ENCODE measurements at regions not wholly inside any gene's neighbourhood (a gene's known extent, or its start where the extent isn't known, plus 50 kb on each side); places are given as distances from the start of the nearest gene placed in this dataset.

DNA sequence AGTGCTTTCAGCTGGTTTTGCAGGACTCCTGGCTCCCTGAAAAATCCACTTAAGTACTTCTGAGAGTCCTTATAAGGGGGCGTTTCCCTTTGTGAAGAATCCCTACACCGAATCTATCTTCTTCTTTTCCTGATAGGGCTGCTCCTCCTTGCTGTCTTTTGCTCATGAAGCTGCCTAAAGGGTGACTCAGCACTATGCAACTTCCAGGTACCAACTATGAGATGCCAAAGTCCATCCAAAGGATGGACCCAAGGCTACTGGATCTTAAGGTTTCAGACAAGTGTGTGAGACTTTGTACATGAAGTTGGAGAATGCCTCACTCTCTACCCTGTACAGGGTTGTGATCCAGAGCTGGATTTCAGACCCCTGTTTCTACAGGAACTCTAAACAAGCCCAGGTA is 485.0 kb upstream of the FAT1 start:
- ChIA-PET CTCF (no interaction called here), POLR2A (no interaction called here)
- H3K9me3 Mint-ChIP-seq, result peaks cover 12% of the 10 kb centered on the region
- ATAC-seq (ENCODE audit: low read depth) (no peak), DNase-seq (no peak)
- H3K36me3 Mint-ChIP-seq (ENCODE audit: low read depth), result no peaks in the 10 kb centered on the region
- intact Hi-C loops (cut with micrococcal nuclease), result no loop called here
- TF ChIP-seq, protein P1, sequence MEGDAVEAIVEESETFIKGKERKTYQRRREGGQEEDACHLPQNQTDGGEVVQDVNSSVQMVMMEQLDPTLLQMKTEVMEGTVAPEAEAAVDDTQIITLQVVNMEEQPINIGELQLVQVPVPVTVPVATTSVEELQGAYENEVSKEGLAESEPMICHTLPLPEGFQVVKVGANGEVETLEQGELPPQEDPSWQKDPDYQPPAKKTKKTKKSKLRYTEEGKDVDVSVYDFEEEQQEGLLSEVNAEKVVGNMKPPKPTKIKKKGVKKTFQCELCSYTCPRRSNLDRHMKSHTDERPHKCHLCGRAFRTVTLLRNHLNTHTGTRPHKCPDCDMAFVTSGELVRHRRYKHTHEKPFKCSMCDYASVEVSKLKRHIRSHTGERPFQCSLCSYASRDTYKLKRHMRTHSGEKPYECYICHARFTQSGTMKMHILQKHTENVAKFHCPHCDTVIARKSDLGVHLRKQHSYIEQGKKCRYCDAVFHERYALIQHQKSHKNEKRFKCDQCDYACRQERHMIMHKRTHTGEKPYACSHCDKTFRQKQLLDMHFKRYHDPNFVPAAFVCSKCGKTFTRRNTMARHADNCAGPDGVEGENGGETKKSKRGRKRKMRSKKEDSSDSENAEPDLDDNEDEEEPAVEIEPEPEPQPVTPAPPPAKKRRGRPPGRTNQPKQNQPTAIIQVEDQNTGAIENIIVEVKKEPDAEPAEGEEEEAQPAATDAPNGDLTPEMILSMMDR (IDR thresholded peaks at IDR 0.05), result no peak
- no peaks in the 10 kb centered on the region for H3K27me3 Mint-ChIP-seq
- H3K4me1 Mint-ChIP-seq, result no peaks in the 10 kb centered on the region
- H3K27ac Mint-ChIP-seq, result no peak overlapping the region
- no peak overlapping the region for H3K4me3 Mint-ChIP-seq

DNA sequence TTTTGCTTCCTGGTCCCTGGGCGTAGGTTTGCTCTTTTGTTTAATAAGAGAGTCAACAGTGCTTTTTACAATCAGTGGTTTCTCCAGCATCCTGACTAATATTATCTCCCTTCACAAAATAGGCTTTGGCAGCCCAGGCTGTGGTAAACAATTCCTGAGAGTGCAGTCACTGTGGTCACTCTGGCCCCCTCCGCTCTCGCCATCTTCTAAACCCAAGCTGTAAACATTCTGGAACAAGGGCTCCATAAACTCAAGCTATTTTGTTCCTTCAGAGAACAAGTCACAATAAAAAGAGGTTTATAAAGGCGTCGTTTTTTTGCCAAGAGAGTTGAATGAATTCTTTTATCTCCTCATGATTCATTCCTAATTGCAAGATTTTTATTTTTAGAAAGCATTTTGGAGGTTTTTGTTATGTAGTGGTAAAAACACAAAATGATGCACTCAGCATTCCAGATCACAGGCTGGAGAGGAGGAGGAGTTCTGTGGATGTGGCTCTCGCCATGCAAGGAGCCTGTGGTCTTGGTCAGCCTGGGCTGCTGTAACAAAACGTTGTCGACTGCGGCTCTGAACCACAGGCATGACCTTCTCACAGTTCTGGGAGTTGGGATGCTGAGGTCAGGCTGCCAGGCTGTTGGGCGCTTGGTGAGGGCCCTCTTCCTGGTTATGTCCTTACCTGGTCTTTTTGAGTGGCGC is 486.4 kb upstream of the FAT1 start:
- Mint-ChIP-seq H3K9me3 (peaks cover 10% of the 10 kb centered on the region), H3K27ac (no peak overlapping the region), H3K36me3 (ENCODE audit: low read depth) (no peaks in the 10 kb centered on the region), H3K27me3 (no peaks in the 10 kb centered on the region), H3K4me1 (no peaks in the 10 kb centered on the region), H3K4me3 (no peak overlapping the region)
- ChIA-PET CTCF (no interaction called here), POLR2A (no interaction called here)
- TF ChIP-seq, protein P1 (IDR thresholded peaks at IDR 0.05), result no peak
- intact Hi-C loops (cut with micrococcal nuclease), result no loop called here
- ATAC-seq (ENCODE audit: low read depth) (no peak), DNase-seq (no peak)

DNA sequence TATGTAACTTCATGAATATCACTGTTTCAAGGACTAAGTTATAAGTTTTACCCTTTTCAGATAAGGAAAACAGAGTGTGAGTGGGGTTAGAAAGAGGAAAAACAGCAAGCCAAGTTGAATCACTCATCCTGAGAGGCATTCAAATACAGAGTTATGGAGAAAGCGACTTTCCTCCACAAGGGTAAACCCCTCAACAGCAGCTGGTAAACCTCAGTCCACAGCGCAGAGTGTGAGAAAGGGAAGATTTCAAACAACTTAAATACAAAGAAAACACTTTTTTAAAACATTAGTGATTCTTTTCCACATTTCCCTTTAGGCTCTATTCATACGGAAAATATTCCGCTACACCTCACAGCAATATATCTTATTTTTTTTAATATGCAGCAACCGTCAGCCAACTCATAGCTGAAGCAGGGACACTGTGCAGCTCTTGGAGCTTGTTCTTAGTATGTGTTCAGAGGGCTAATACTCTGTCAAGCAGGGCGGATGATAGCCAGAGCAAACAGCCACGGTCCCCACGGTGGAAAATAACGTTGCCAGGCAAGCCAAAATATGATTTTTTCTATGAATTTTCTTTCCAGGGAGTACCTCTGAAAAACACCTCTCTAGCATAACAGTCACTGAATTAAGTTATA is 488.9 kb upstream of the FAT1 start:
- intact Hi-C loops (cut with micrococcal nuclease), result no loop called here
- ATAC-seq (ENCODE audit: low read depth), result no peak
- peaks cover 15% of the 10 kb centered on the region for H3K9me3 Mint-ChIP-seq
- TF ChIP-seq, protein P1 (IDR thresholded peaks at IDR 0.05), result no peak
- DNase-seq, result no peak
- no peaks in the 10 kb centered on the region for H3K4me1 Mint-ChIP-seq
- CTCF ChIA-PET, result no interaction called here
- no peaks in the 10 kb centered on the region for H3K27me3 Mint-ChIP-seq
- POLR2A ChIA-PET, result no interaction called here
- H3K4me3 Mint-ChIP-seq, result no peak overlapping the region
- no peak overlapping the region for H3K27ac Mint-ChIP-seq
- H3K36me3 Mint-ChIP-seq (ENCODE audit: low read depth), result no peaks in the 10 kb centered on the region

DNA sequence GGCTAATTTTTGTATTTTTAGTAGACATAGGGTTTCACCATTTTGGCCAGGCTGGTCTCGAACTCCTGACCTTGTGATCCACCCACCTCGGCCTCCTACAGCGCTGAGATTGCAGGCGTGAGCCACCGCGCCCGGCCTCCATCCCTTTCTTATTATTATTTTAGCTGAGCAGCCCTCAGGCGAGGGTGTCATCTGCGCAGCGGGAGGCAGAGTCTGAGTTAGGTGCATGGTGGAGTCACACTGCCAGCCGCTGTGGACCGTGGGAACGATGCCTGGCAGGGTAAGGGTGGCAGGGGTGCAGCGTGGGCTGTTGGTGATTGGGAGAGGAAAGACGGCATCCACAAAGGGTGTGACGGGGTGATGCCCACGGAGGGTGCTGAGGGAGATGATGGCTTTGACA is 491.8 kb upstream of the FAT1 start:
- H3K9me3 Mint-ChIP-seq, result peaks cover 9% of the 10 kb centered on the region
- TF ChIP-seq, protein P1 (IDR thresholded peaks at IDR 0.05), result no peak
- no peaks in the 10 kb centered on the region for H3K27me3 Mint-ChIP-seq
- intact Hi-C loops (cut with micrococcal nuclease), result no loop called here
- H3K36me3 Mint-ChIP-seq (ENCODE audit: low read depth), result no peaks in the 10 kb centered on the region
- H3K4me1 Mint-ChIP-seq, result no peaks in the 10 kb centered on the region
- DNase-seq (no peak), ATAC-seq (ENCODE audit: low read depth) (no peak)
- no peak overlapping the region for H3K27ac Mint-ChIP-seq
- no peak overlapping the region for H3K4me3 Mint-ChIP-seq
- ChIA-PET POLR2A (no interaction called here), CTCF (no interaction called here)

DNA sequence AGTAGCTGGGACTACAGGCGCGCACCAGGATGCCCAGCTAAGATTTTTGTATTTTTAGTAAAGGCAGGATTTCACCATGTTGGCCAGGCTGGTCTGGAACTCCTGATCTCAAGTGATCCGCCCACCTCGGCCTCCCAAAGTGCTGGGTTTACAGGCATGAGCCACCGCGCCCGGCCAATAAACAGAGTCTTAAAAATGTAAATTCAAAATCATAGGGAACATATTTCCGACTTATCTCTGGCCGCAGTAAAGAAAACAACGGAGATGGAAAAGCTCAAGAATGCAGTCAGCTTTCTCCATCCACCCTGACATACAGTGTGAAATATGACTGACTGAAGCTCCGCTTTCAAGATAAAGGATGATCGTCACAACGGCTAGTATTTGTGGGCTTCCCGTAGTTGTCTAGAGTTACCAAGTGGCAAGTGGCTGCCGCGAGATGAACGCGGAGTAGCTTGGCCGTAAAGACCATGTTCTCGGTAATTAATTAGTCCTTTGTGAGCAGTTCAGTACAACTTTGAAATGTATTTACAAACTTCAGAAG is 495.1 kb upstream of the FAT1 start:
- DNase-seq (no peak), ATAC-seq (ENCODE audit: low read depth) (no peak)
- no peak overlapping the region for H3K4me3 Mint-ChIP-seq
- H3K36me3 Mint-ChIP-seq (ENCODE audit: low read depth), result no peaks in the 10 kb centered on the region
- H3K4me1 Mint-ChIP-seq, result no peaks in the 10 kb centered on the region
- H3K9me3 Mint-ChIP-seq, result peaks cover 5% of the 10 kb centered on the region
- H3K27ac Mint-ChIP-seq, result no peak overlapping the region
- intact Hi-C loops (cut with micrococcal nuclease), result no loop called here
- POLR2A ChIA-PET, result no interaction called here
- H3K27me3 Mint-ChIP-seq, result no peaks in the 10 kb centered on the region
- CTCF ChIA-PET, result no interaction called here
- TF ChIP-seq, protein P1 (IDR thresholded peaks at IDR 0.05), result no peak
